ACC112 (cell line): ENCODE measurements at regions not wholly inside any gene's neighbourhood (a gene's known extent, or its start where the extent isn't known, plus 50 kb on each side); places are given as distances from the start of the nearest gene placed in this dataset.

Source experiments
- H2AFZ ChIP-seq: fragments of 200-600 bp; sonication (generic); one replicate; pipeline ENCODE4 v1.6.0; 2017; ENCODE audit warnings: antibody characterized with exemption, low read length; ENCODE audit not compliant: unreplicated experiment
- H3K27ac ChIP-seq: fragments of 200-600 bp; sonication (generic); 2 replicates; pipeline ENCODE4 v1.5.1; 2014; ENCODE audit warnings: low read depth, mild to moderate bottlenecking, antibody characterized with exemption, low read length, moderate library complexity
- H3K27me3 ChIP-seq: fragments of 200-600 bp; sonication (generic); 2 replicates; pipeline ENCODE4 v1.6.1; 2014; ENCODE audit warnings: mild to moderate bottlenecking, antibody characterized with exemption, low read length, moderate library complexity, mixed read lengths; ENCODE audit not compliant: insufficient read depth
- H3K36me3 ChIP-seq: fragments of 200-600 bp; sonication (generic); 2 replicates; pipeline ENCODE4 v1.6.1; 2016; ENCODE audit warnings: mild to moderate bottlenecking, antibody characterized with exemption, low read length, moderate library complexity, mixed read lengths; ENCODE audit not compliant: insufficient read depth
- H3K4me1 ChIP-seq: fragments of 200-600 bp; sonication (generic); one replicate; pipeline ENCODE4 v1.6.1; 2016; ENCODE audit warnings: low read length, mixed read lengths; ENCODE audit not compliant: insufficient read depth, unreplicated experiment, control insufficient read depth
- H3K4me3 ChIP-seq: fragments of 200-600 bp; sonication (generic); 2 replicates; pipeline ENCODE4 v1.5.1; 2014; ENCODE audit warnings: mild to moderate bottlenecking, low read depth, low read length
- H3K79me2 ChIP-seq: fragments of 200-600 bp; sonication (generic); one replicate; pipeline ENCODE4 v1.6.0; 2016; ENCODE audit warnings: low read length; ENCODE audit not compliant: control insufficient read depth, unreplicated experiment, insufficient read depth

- Histone ChIP-seq H3K36me3 (no peaks in the 10 kb centered on the region), H3K27ac (no peak overlapping the region), H3K27me3 (peaks cover 28% of the 10 kb centered on the region), H3K4me3 (no peak overlapping the region), H3K4me1 (no peaks in the 10 kb centered on the region), H3K79me2 (no peaks in the 10 kb centered on the region), H2AFZ (no peak overlapping the region)
Observed at GRCh38 chr2:199631129-199631528, 173.4 kb upstream of the SATB2 start.

- H3K27me3 ChIP-seq, result peaks cover 28% of the 10 kb centered on the region
- H3K4me3 ChIP-seq, result no peak overlapping the region
- H3K36me3 ChIP-seq, result no peaks in the 10 kb centered on the region
- no peaks in the 10 kb centered on the region for H3K79me2 ChIP-seq
- H3K27ac ChIP-seq, result no peak overlapping the region
- no peaks in the 10 kb centered on the region for H3K4me1 ChIP-seq
- no peak overlapping the region for H2AFZ ChIP-seq
Observed at GRCh38 chr2:199629301-199629700, 171.6 kb upstream of the SATB2 start.

- H3K27ac ChIP-seq, result no peak overlapping the region
- H3K79me2 ChIP-seq, result no peaks in the 10 kb centered on the region
- no peak overlapping the region for H2AFZ ChIP-seq
- H3K36me3 ChIP-seq, result no peaks in the 10 kb centered on the region
- no peak overlapping the region for H3K4me3 ChIP-seq
- H3K27me3 ChIP-seq, result peaks cover 39% of the 10 kb centered on the region
- no peaks in the 10 kb centered on the region for H3K4me1 ChIP-seq
Observed at GRCh38 chr2:199627417-199627816, 169.7 kb upstream of the SATB2 start.

GRCh38 chr2:199624958-199625357 lies 167.2 kb upstream of the SATB2 start:
- peaks cover 43% of the 10 kb centered on the region for H3K27me3 ChIP-seq
- no peaks in the 10 kb centered on the region for H3K79me2 ChIP-seq
- no peak overlapping the region for H3K4me3 ChIP-seq
- no peaks in the 10 kb centered on the region for H3K4me1 ChIP-seq
- H2AFZ ChIP-seq, result no peak overlapping the region
- H3K27ac ChIP-seq, result no peak overlapping the region
- H3K36me3 ChIP-seq, result no peaks in the 10 kb centered on the region

- Histone ChIP-seq H3K36me3 (no peaks in the 10 kb centered on the region), H3K4me3 (no peak overlapping the region), H3K27ac (no peak overlapping the region), H3K79me2 (no peaks in the 10 kb centered on the region), H3K4me1 (no peaks in the 10 kb centered on the region), H3K27me3 (peaks cover 14% of the 10 kb centered on the region), H2AFZ (no peak overlapping the region)
Observed at GRCh38 chr2:199612509-199613130, 154.9 kb upstream of the SATB2 start.

GRCh38 chr2:199607914-199608313 lies 150.2 kb upstream of the SATB2 start:
- no peaks in the 10 kb centered on the region for H3K4me1 ChIP-seq
- H3K36me3 ChIP-seq, result no peaks in the 10 kb centered on the region
- no peak overlapping the region for H3K4me3 ChIP-seq
- peaks cover 11% of the 10 kb centered on the region; the same call in 1 of the 2 replicates for H3K27me3 ChIP-seq
- H3K27ac ChIP-seq, result no peak overlapping the region
- H3K79me2 ChIP-seq, result no peaks in the 10 kb centered on the region
- no peak overlapping the region for H2AFZ ChIP-seq

- H3K79me2 ChIP-seq, result no peaks in the 10 kb centered on the region
- no peak overlapping the region for H3K27ac ChIP-seq
- no peak overlapping the region for H2AFZ ChIP-seq
- no peaks in the 10 kb centered on the region for H3K4me1 ChIP-seq
- H3K36me3 ChIP-seq, result no peaks in the 10 kb centered on the region
- H3K27me3 ChIP-seq, result peaks cover 22% of the 10 kb centered on the region; the same call in 1 of the 2 replicates
- H3K4me3 ChIP-seq, result no peak overlapping the region
Observed at GRCh38 chr2:199606193-199606780, 148.5 kb upstream of the SATB2 start.

- Histone ChIP-seq H3K27ac (no peak overlapping the region), H2AFZ (no peak overlapping the region), H3K4me3 (peak overlapping the region; percentile 49)
Observed at GRCh38 chr2:199603721-199604291, 146.1 kb upstream of the SATB2 start.

GRCh38 chr2:199602896-199603717 lies 145.4 kb upstream of the SATB2 start:
- no peaks in the 10 kb centered on the region for H3K79me2 ChIP-seq
- H3K27me3 ChIP-seq, result peaks cover 25% of the 10 kb centered on the region; the same call in 1 of the 2 replicates
- no peak overlapping the region for H3K27ac ChIP-seq
- H3K36me3 ChIP-seq, result no peaks in the 10 kb centered on the region
- no peak overlapping the region for H2AFZ ChIP-seq
- H3K4me3 ChIP-seq, result no peak overlapping the region
- H3K4me1 ChIP-seq, result no peaks in the 10 kb centered on the region

More at GRCh38 chr2:199603721-199604291, 146.1 kb upstream of the SATB2 start:
- no peaks in the 10 kb centered on the region for H3K4me1 ChIP-seq
- peaks cover 25% of the 10 kb centered on the region; the same call in 1 of the 2 replicates for H3K27me3 ChIP-seq
- H3K79me2 ChIP-seq, result no peaks in the 10 kb centered on the region
- no peaks in the 10 kb centered on the region for H3K36me3 ChIP-seq

- Histone ChIP-seq H3K27ac (no peak overlapping the region), H3K79me2 (no peaks in the 10 kb centered on the region), H3K27me3 (peaks cover 29% of the 10 kb centered on the region), H2AFZ (no peak overlapping the region), H3K36me3 (no peaks in the 10 kb centered on the region), H3K4me3 (no peak overlapping the region), H3K4me1 (no peaks in the 10 kb centered on the region)
Observed at GRCh38 chr2:199602271-199602895, 144.6 kb upstream of the SATB2 start.
